SK-N-SH (cell line): ENCODE measurements at regions not wholly inside any gene's neighbourhood (a gene's known extent, or its start where the extent isn't known, plus 50 kb on each side); places are given as distances from the start of the nearest gene placed in this dataset.

Experiments used
- CTCF ChIA-PET: fragments of 300-600, 350-600 bp; formaldehyde crosslinking; extraction: SDS; loops from one replicate; lab custom pipeline; 2021; lab: Yijun Ruan, JAX
- POLR2A ChIA-PET: fragments of 350-600 bp; sonication (Branson Sonifier 250); formaldehyde crosslinking; extraction: SDS; loops from one replicate; lab custom pipeline; 2020; ENCODE audit warnings: antibody characterized with exemption, inconsistent platforms; lab: Yijun Ruan, JAX
- DNase-seq: peaks from one replicate; pipeline ENCODE4 v3.0.0; 2012
- H2AFZ ChIP-seq: fragments of 200-600 bp; sonication (generic); 2 replicates; pipeline ENCODE4 v1.8.1; 2016; ENCODE audit warnings: antibody characterized with exemption, mild to moderate bottlenecking, low read depth
- H3F3A ChIP-seq: fragments of 200-600 bp; sonication (generic); replicated peaks from 2 replicates; pipeline ENCODE3; 2016; ENCODE audit warnings: antibody characterized with exemption, mild to moderate bottlenecking; ENCODE audit not compliant: insufficient read depth
- H3K27ac ChIP-seq, 2 experiments: fragments of 200-500 bp in 1 of 2; fragments of 200-600 bp in 1 of 2; sonication (Bioruptor generic) in 1 of 2; sonication (generic), shearing (Covaris generic) in 1 of 2; 2 replicates each; pipeline versions ENCODE4 v1.5.1 to v1.6.1; 2014 to 2016; ENCODE audit warnings: low read depth in 2 of 2, inconsistent platforms in 1 of 2, low read length in 1 of 2, mild to moderate bottlenecking in 1 of 2, mixed read lengths in 1 of 2
- H3K27me3 ChIP-seq: fragments of 200-600 bp; sonication (generic), shearing (Covaris generic); 2 replicates; pipeline ENCODE4 v1.6.1; 2016; ENCODE audit warnings: mixed run types; ENCODE audit not compliant: insufficient read depth
- H3K36me3 ChIP-seq, 2 experiments: fragments of 200-500 bp in 1 of 2; fragments of 200-600 bp in 1 of 2; sonication (Bioruptor generic) in 1 of 2; sonication (generic) in 1 of 2; replicated peaks in 1 of 2; 2 replicates each; pipeline versions ENCODE3 to v1.5.1; 2014 to 2016; ENCODE audit warnings: low read length in 1 of 2, mild to moderate bottlenecking in 1 of 2; ENCODE audit not compliant: insufficient read depth in 2 of 2, control insufficient read depth in 1 of 2
- H3K4me1 ChIP-seq, 2 experiments: fragments of 200-500 bp in 1 of 2; fragments of 200-600 bp in 1 of 2; sonication (Bioruptor generic) in 1 of 2; sonication (generic), shearing (Covaris generic) in 1 of 2; 2 replicates each; pipeline versions ENCODE4 v1.5.1 to v1.6.1; 2014 to 2016; ENCODE audit warnings: low read depth in 1 of 2, low read length in 1 of 2, mixed run types in 1 of 2; ENCODE audit not compliant: insufficient read depth in 2 of 2, control insufficient read depth in 1 of 2
- H3K4me2 ChIP-seq: fragments of 200-600 bp; sonication (generic), shearing (Covaris generic); 2 replicates; pipeline ENCODE4 v1.6.1; 2017; ENCODE audit warnings: mixed run types
- H3K4me3 ChIP-seq, 2 experiments: fragments of 200-500 bp in 1 of 2; fragments of 200-600 bp in 1 of 2; sonication (Bioruptor generic) in 1 of 2; sonication (generic), shearing (Covaris generic) in 1 of 2; 2 replicates each; pipeline versions ENCODE4 v1.5.1 to v1.8.1; 2014 to 2016; ENCODE audit warnings: low read depth in 2 of 2, inconsistent platforms in 1 of 2, low read length in 1 of 2, mild to moderate bottlenecking in 1 of 2, mixed read lengths in 1 of 2, moderate library complexity in 1 of 2
- H3K79me2 ChIP-seq: fragments of 200-600 bp; sonication (generic); 2 replicates; pipeline ENCODE4 v1.8.1; 2017; ENCODE audit warnings: mild to moderate bottlenecking; ENCODE audit not compliant: insufficient read depth
- H3K9ac ChIP-seq: fragments of 200-600 bp; sonication (generic); 2 replicates; pipeline ENCODE4 v1.6.1; 2017; ENCODE audit warnings: mixed run types
- H3K9me2 ChIP-seq: fragments of 200-600 bp; sonication (generic); 2 replicates; pipeline ENCODE4 v1.6.1; 2017; ENCODE audit warnings: mixed run types
- H3K9me3 ChIP-seq: fragments of 200-600 bp; sonication (generic); 2 replicates; pipeline ENCODE4 v1.6.1; 2017; ENCODE audit warnings: mixed run types, mild to moderate bottlenecking, moderate library complexity
- H4K20me1 ChIP-seq: fragments of 200-600 bp; sonication (generic); 2 replicates; pipeline ENCODE4 v1.6.1; 2017; ENCODE audit warnings: mild to moderate bottlenecking, mixed run types; ENCODE audit not compliant: insufficient read depth
- EP300 ChIP-seq, 2 experiments: IDR thresholded peaks; 2 replicates each; pipeline versions ENCODE4 v1.4.0 to v1.6.1; 2012; ENCODE audit warnings: borderline replicate concordance in 1 of 2, low read depth in 1 of 2, low read length in 1 of 2
- EZH2phosphoT487 ChIP-seq: fragments of 200-600 bp; sonication (generic); IDR thresholded peaks from 2 replicates; pipeline ENCODE4 v1.6.1; 2017; ENCODE audit warnings: low read depth, mixed run types, mild to moderate bottlenecking, antibody characterized with exemption, moderate library complexity, borderline replicate concordance
- GABPA ChIP-seq: IDR thresholded peaks from 2 replicates; pipeline ENCODE4 v1.4.0; 2012; ENCODE audit warnings: low read depth, mild to moderate bottlenecking
- NRF1 ChIP-seq: IDR thresholded peaks from 2 replicates; pipeline ENCODE4 v1.6.1; 2012; ENCODE audit warnings: low read depth, mild to moderate bottlenecking, low read length
- POLR2AphosphoS5 ChIP-seq: IDR thresholded peaks from 2 replicates; pipeline ENCODE4 v1.6.1; 2012; ENCODE audit warnings: low read depth, low read length
- RAD21 ChIP-seq: IDR thresholded peaks from 2 replicates; pipeline ENCODE4 v1.6.1; 2012; ENCODE audit warnings: mild to moderate bottlenecking, low read length
- RCOR1 ChIP-seq: fragments of 150-350 bp; IDR thresholded peaks from 2 replicates; pipeline ENCODE4 v1.6.1; 2017; ENCODE audit warnings: antibody characterized with exemption, low read length
- SIN3A ChIP-seq: IDR thresholded peaks from 2 replicates; pipeline ENCODE4 v1.6.1; 2012; ENCODE audit warnings: low read depth, mild to moderate bottlenecking, low read length, moderate library complexity, borderline replicate concordance
- TAF1 ChIP-seq: IDR thresholded peaks from 2 replicates; pipeline ENCODE4 v1.6.1; 2012; ENCODE audit warnings: low read depth, mild to moderate bottlenecking, low read length, moderate library complexity, borderline replicate concordance
- TCF12 ChIP-seq: IDR thresholded peaks from 2 replicates; pipeline ENCODE4 v1.4.0; 2012
- WGBS: methylation state at CpG from one replicate; pipeline ENCODE4 v1.1.6; 2017; ENCODE audit warnings: low lambda C conversion rate; 5-methylcytosine and 5-hydroxymethylcytosine counted together
- TF ChIP-seq, protein P1 (sequence below): IDR thresholded peaks from 2 replicates; pipeline ENCODE4 v1.4.0; 2012; ENCODE audit warnings: low read depth
- TF ChIP-seq, protein P2 (sequence below): IDR thresholded peaks from 2 replicates; pipeline ENCODE4 v1.4.0; 2012; ENCODE audit warnings: low read depth, borderline replicate concordance
- TF ChIP-seq, protein P3 (sequence below): fragments of 150-350 bp; IDR thresholded peaks from 2 replicates; pipeline ENCODE4 v1.6.1; 2016; ENCODE audit warnings: mild to moderate bottlenecking, low read depth, low read length
- TF ChIP-seq, protein P4 (sequence below): fragments of 150-350 bp; IDR thresholded peaks from 2 replicates; pipeline ENCODE4 v1.6.1; 2017; ENCODE audit warnings: antibody characterized with exemption, low read length, low read depth, borderline replicate concordance
- TF ChIP-seq, protein P5 (sequence below): IDR thresholded peaks from 2 replicates; pipeline ENCODE4; 2012

DNA sequence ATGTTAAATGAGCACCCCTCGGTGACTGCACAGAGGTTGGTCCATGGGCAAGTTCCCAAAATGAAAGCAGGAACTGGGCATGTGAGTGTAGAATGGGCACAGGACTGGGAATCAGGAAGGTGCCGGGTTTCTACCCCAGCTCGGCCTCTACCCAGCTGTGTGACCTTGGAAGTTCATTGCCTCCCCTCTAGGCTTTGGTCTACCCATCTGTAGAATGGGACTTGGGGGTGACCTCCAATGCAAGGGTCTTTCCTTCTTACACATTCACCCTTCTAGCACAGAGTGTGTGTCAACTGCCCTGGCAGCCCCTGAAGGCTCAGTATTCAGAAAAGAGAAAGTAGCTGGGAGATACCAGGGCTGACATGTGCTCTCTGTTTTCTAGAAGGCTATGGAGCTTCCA, 72.3 kb upstream of the PIAS1 start:
- Histone ChIP-seq H3K36me3 (no peaks in the 10 kb centered on the region), H3K27me3 (no peaks in the 10 kb centered on the region), H3K9me2 (no peaks in the 10 kb centered on the region), H3K4me1 (no peaks in the 10 kb centered on the region), H2AFZ (no peak overlapping the region), H3K79me2 (no peaks in the 10 kb centered on the region), H3F3A (no peaks in the 10 kb centered on the region), H3K9ac (no peak overlapping the region), H3K9me3 (no peaks in the 10 kb centered on the region), H3K27ac (no peak overlapping the region), H3K4me3 (no peak overlapping the region), H3K4me2 (no peak overlapping the region), H4K20me1 (no peaks in the 10 kb centered on the region)
- ChIA-PET POLR2A (no interaction called here), CTCF (interaction anchor here (0.9 to 1.6 kb wide), 3 partner anchors 14 to 173 kb away, joined by 3 to 4 read pairs (median 3); no protein-coding TSS in a partner anchor)
- 71% methylated on average over 3 of the region's 3 CpGs for whole genome bisulfite sequencing
- no peak for DNase-seq
- TF ChIP-seq EZH2phosphoT487: no peak
- TF ChIP-seq RCOR1: no peak
- no peak for TF ChIP-seq EP300 (IDR thresholded peaks at IDR 0.05; ENCODE audit: borderline replicate concordance in 1 of 2, low read depth in 1 of 2, low read length in 1 of 2)
- TF ChIP-seq, protein P1, sequence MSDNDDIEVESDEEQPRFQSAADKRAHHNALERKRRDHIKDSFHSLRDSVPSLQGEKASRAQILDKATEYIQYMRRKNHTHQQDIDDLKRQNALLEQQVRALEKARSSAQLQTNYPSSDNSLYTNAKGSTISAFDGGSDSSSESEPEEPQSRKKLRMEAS: no peak
- no peak for TF ChIP-seq NRF1

DNA sequence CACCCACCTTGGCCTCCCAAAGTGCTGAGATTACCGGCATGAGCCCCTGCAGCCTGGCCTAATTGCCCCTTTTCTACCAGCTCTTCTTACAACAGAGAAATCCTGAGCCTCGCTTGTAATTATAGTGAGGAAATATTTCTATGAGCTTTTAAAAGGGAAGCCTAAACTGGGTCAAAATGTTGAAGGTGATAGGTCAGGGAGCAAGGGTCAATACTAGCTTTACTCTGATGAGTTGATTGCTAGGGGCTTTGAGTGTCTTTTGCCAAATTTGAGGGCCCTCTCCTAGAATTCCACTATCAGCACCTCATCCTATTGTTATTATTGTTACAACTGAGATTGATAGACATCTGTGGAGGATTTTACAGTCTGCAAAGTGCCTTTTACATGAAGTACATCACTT, 62.4 kb upstream of the PIAS1 start:
- DNase-seq: no peak
- Histone ChIP-seq H3K79me2 (no peaks in the 10 kb centered on the region), H3K4me1 (no peaks in the 10 kb centered on the region), H3K27ac (no peak overlapping the region), H3K4me3 (no peak overlapping the region), H4K20me1 (no peaks in the 10 kb centered on the region), H3K36me3 (no peaks in the 10 kb centered on the region), H3F3A (no peaks in the 10 kb centered on the region), H3K4me2 (no peak overlapping the region), H3K27me3 (peaks cover 9% of the 10 kb centered on the region; the same call in 1 of the 2 replicates), H3K9me3 (no peaks in the 10 kb centered on the region), H2AFZ (no peak overlapping the region), H3K9ac (no peak overlapping the region), H3K9me2 (no peaks in the 10 kb centered on the region)
- CTCF ChIA-PET: interaction anchor here (1.1 kb wide), 1 partner anchor 129 kb away, joined by 4 read pairs; no protein-coding TSS in a partner anchor
- TF ChIP-seq, protein P2, sequence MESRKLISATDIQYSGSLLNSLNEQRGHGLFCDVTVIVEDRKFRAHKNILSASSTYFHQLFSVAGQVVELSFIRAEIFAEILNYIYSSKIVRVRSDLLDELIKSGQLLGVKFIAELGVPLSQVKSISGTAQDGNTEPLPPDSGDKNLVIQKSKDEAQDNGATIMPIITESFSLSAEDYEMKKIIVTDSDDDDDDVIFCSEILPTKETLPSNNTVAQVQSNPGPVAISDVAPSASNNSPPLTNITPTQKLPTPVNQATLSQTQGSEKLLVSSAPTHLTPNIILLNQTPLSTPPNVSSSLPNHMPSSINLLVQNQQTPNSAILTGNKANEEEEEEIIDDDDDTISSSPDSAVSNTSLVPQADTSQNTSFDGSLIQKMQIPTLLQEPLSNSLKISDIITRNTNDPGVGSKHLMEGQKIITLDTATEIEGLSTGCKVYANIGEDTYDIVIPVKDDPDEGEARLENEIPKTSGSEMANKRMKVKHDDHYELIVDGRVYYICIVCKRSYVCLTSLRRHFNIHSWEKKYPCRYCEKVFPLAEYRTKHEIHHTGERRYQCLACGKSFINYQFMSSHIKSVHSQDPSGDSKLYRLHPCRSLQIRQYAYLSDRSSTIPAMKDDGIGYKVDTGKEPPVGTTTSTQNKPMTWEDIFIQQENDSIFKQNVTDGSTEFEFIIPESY: no peak
- TF ChIP-seq EZH2phosphoT487 (no peak), SIN3A (no peak), RAD21 (no peak), GABPA (no peak), TAF1 (no peak), POLR2AphosphoS5 (no peak), NRF1 (no peak), TCF12 (no peak)
- TF ChIP-seq, protein P3, sequence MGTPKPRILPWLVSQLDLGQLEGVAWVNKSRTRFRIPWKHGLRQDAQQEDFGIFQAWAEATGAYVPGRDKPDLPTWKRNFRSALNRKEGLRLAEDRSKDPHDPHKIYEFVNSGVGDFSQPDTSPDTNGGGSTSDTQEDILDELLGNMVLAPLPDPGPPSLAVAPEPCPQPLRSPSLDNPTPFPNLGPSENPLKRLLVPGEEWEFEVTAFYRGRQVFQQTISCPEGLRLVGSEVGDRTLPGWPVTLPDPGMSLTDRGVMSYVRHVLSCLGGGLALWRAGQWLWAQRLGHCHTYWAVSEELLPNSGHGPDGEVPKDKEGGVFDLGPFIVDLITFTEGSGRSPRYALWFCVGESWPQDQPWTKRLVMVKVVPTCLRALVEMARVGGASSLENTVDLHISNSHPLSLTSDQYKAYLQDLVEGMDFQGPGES: no peak
- TF ChIP-seq, protein P1: no peak
- TF ChIP-seq, protein P4, sequence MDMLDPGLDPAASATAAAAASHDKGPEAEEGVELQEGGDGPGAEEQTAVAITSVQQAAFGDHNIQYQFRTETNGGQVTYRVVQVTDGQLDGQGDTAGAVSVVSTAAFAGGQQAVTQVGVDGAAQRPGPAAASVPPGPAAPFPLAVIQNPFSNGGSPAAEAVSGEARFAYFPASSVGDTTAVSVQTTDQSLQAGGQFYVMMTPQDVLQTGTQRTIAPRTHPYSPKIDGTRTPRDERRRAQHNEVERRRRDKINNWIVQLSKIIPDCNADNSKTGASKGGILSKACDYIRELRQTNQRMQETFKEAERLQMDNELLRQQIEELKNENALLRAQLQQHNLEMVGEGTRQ: no peak
- TF ChIP-seq, protein P5, sequence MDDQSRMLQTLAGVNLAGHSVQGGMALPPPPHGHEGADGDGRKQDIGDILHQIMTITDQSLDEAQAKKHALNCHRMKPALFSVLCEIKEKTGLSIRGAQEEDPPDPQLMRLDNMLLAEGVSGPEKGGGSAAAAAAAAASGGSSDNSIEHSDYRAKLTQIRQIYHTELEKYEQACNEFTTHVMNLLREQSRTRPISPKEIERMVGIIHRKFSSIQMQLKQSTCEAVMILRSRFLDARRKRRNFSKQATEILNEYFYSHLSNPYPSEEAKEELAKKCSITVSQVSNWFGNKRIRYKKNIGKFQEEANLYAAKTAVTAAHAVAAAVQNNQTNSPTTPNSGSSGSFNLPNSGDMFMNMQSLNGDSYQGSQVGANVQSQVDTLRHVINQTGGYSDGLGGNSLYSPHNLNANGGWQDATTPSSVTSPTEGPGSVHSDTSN: no peak
- WGBS: 90% methylated on average over 2 of the region's 2 CpGs
- POLR2A ChIA-PET: no interaction called here
